Neural cell (in vitro differentiated cells): ENCODE measurements at regions not wholly inside any gene's neighbourhood (a gene's known extent, or its start where the extent isn't known, plus 50 kb on each side); places are given as distances from the start of the nearest gene placed in this dataset.

ENCODE experiments used
- H2AFZ ChIP-seq: fragments of 200-600, 300-800 bp; sonication (generic), shearing (Covaris generic); 2 replicates; pipeline ENCODE4 v1.6.0; 2014; ENCODE audit warnings: low read depth, mild to moderate bottlenecking, antibody characterized with exemption, low read length, moderate library complexity
- H3F3A ChIP-seq: fragments of 200-600 bp; shearing (Covaris generic); 2 replicates; pipeline ENCODE4 v1.6.1; 2016; ENCODE audit warnings: mild to moderate bottlenecking, moderate library complexity, mixed read lengths, antibody characterized with exemption, low read length; ENCODE audit not compliant: insufficient read depth, poor library complexity, severe bottlenecking
- H3K27ac ChIP-seq: fragments of 200-600, 300-800 bp; sonication (generic), shearing (Covaris generic); 2 replicates; pipeline ENCODE4 v1.5.1; 2014; ENCODE audit warnings: mild to moderate bottlenecking, low read length, moderate library complexity
- H3K27me3 ChIP-seq: fragments of 300-800, 200-600 bp; sonication (generic), shearing (Covaris generic); 2 replicates; pipeline ENCODE4 v1.6.0; 2014; ENCODE audit warnings: mild to moderate bottlenecking, low read depth, low read length, moderate library complexity; ENCODE audit not compliant: insufficient read depth
- H3K36me3 ChIP-seq: fragments of 300-800, 200-600 bp; sonication (generic), shearing (Covaris generic); 2 replicates; pipeline ENCODE4 v1.5.1; 2014; ENCODE audit warnings: mild to moderate bottlenecking, antibody characterized with exemption, low read length, moderate library complexity; ENCODE audit not compliant: insufficient read depth
- H3K4me2 ChIP-seq: fragments of 300-800, 200-600 bp; sonication (generic), shearing (Covaris generic); 2 replicates; pipeline ENCODE4 v1.6.0; 2014; ENCODE audit warnings: mild to moderate bottlenecking, low read length
- H3K4me3 ChIP-seq: fragments of 300-800, 200-600 bp; sonication (generic), shearing (Covaris generic); 2 replicates; pipeline ENCODE4 v1.5.1; 2014; ENCODE audit warnings: mild to moderate bottlenecking, low read length, moderate library complexity
- H3K79me2 ChIP-seq: fragments of 200-600 bp; shearing (Covaris generic); replicated peaks from 2 replicates; pipeline ENCODE4 v1.6.0; 2014; ENCODE audit warnings: mild to moderate bottlenecking, low read length, moderate library complexity; ENCODE audit not compliant: insufficient read depth
- H3K9ac ChIP-seq: fragments of 300-800, 200-600 bp; sonication (generic), shearing (Covaris generic); 2 replicates; pipeline ENCODE4 v1.6.1; 2016; ENCODE audit warnings: mild to moderate bottlenecking, low read length, mixed read lengths
- H3K9me2 ChIP-seq: fragments of 200-600 bp; shearing (Covaris generic); 2 replicates; pipeline ENCODE4 v1.6.1; 2016; ENCODE audit warnings: mild to moderate bottlenecking, low read length, mixed read lengths; ENCODE audit not compliant: insufficient read depth
- H3K9me3 ChIP-seq: fragments of 200-600, 300-800 bp; sonication (generic), shearing (Covaris generic); 2 replicates; pipeline ENCODE4 v1.6.1; 2016; ENCODE audit warnings: mild to moderate bottlenecking, mixed run types, low read length, moderate library complexity, mixed read lengths
- H4K20me1 ChIP-seq: fragments of 200-600 bp; shearing (Covaris generic); 2 replicates; pipeline ENCODE4 v1.6.1; 2016; ENCODE audit warnings: mild to moderate bottlenecking, mixed run types; ENCODE audit not compliant: insufficient read depth
- EP300 ChIP-seq: fragments of 450-650 bp; conservative IDR thresholded peaks from 2 replicates; pipeline ENCODE4 v1.6.1; 2014; ENCODE audit warnings: antibody characterized with exemption, mild to moderate bottlenecking, moderate library complexity; ENCODE audit not compliant: poor library complexity, severe bottlenecking
- POLR2AphosphoS5 ChIP-seq: IDR thresholded peaks from 2 replicates; pipeline ENCODE4 v1.6.1; 2012
- SMC3 ChIP-seq: fragments of 450-650 bp; conservative IDR thresholded peaks from 2 replicates; pipeline ENCODE4 v1.6.1; 2014; ENCODE audit warnings: antibody characterized with exemption, mild to moderate bottlenecking, moderate library complexity; ENCODE audit not compliant: poor library complexity
- TF ChIP-seq, protein P1 (sequence below): IDR thresholded peaks from 2 replicates; pipeline ENCODE4 v1.6.1; 2012; ENCODE audit warnings: borderline replicate concordance
- TF ChIP-seq, protein P2 (sequence below): fragments of 450-650 bp; IDR thresholded peaks from 2 replicates; pipeline ENCODE4 v1.5.1; 2014; ENCODE audit warnings: antibody characterized with exemption, mild to moderate bottlenecking, moderate library complexity; ENCODE audit not compliant: poor library complexity, severe bottlenecking

GRCh38 chr21:36560933-36561575 is 81.1 kb upstream of the CLDN14 start:
- Histone ChIP-seq H3F3A (no peaks in the 10 kb centered on the region), H3K79me2 (no peaks in the 10 kb centered on the region), H4K20me1 (no peaks in the 10 kb centered on the region), H3K27ac (no peak overlapping the region), H3K36me3 (no peaks in the 10 kb centered on the region), H3K9me2 (no peaks in the 10 kb centered on the region), H3K4me3 (no peak overlapping the region), H3K9ac (no peak overlapping the region), H3K9me3 (no peaks in the 10 kb centered on the region), H3K27me3 (no peaks in the 10 kb centered on the region), H3K4me2 (no peak overlapping the region), H2AFZ (no peak overlapping the region)
- TF ChIP-seq, protein P1, sequence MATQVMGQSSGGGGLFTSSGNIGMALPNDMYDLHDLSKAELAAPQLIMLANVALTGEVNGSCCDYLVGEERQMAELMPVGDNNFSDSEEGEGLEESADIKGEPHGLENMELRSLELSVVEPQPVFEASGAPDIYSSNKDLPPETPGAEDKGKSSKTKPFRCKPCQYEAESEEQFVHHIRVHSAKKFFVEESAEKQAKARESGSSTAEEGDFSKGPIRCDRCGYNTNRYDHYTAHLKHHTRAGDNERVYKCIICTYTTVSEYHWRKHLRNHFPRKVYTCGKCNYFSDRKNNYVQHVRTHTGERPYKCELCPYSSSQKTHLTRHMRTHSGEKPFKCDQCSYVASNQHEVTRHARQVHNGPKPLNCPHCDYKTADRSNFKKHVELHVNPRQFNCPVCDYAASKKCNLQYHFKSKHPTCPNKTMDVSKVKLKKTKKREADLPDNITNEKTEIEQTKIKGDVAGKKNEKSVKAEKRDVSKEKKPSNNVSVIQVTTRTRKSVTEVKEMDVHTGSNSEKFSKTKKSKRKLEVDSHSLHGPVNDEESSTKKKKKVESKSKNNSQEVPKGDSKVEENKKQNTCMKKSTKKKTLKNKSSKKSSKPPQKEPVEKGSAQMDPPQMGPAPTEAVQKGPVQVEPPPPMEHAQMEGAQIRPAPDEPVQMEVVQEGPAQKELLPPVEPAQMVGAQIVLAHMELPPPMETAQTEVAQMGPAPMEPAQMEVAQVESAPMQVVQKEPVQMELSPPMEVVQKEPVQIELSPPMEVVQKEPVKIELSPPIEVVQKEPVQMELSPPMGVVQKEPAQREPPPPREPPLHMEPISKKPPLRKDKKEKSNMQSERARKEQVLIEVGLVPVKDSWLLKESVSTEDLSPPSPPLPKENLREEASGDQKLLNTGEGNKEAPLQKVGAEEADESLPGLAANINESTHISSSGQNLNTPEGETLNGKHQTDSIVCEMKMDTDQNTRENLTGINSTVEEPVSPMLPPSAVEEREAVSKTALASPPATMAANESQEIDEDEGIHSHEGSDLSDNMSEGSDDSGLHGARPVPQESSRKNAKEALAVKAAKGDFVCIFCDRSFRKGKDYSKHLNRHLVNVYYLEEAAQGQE: no peak
- no peak for TF ChIP-seq POLR2AphosphoS5
- TF ChIP-seq, protein P2, sequence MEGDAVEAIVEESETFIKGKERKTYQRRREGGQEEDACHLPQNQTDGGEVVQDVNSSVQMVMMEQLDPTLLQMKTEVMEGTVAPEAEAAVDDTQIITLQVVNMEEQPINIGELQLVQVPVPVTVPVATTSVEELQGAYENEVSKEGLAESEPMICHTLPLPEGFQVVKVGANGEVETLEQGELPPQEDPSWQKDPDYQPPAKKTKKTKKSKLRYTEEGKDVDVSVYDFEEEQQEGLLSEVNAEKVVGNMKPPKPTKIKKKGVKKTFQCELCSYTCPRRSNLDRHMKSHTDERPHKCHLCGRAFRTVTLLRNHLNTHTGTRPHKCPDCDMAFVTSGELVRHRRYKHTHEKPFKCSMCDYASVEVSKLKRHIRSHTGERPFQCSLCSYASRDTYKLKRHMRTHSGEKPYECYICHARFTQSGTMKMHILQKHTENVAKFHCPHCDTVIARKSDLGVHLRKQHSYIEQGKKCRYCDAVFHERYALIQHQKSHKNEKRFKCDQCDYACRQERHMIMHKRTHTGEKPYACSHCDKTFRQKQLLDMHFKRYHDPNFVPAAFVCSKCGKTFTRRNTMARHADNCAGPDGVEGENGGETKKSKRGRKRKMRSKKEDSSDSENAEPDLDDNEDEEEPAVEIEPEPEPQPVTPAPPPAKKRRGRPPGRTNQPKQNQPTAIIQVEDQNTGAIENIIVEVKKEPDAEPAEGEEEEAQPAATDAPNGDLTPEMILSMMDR: no peak

DNA sequence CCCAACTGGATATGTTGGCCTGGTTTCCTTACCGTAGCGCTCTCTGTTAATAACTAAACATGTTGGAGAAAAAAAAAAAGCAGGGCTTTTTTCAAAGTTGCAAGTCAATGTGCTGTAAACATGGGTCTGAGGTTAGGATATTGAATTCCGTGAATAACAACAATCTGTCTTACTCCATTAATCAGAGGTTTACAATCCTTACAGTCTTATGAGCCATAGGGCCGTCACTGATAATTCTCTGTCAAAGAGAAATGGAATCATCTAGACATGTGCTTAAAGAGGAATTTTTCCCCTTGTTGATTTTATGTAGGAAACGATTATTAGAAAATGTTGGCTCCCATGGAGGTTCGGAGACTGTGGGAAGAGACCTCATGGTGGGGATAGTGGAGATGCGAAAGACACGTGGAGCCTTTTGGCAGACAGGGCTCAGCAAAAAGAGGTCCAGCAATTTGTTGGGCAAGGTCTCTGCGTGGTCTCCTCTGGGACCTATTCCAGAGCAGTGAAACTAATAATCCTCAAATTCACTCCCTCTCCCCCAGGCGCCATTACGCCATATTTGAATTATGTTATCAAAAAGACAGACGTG is 83.5 kb upstream of the CLDN14 start:
- H3K36me3 ChIP-seq: no peaks in the 10 kb centered on the region
- no peak overlapping the region for H2AFZ ChIP-seq
- H3K79me2 ChIP-seq: no peaks in the 10 kb centered on the region
- no peaks in the 10 kb centered on the region for H3K27me3 ChIP-seq
- H3K27ac ChIP-seq: no peak overlapping the region
- no peak for TF ChIP-seq SMC3
- TF ChIP-seq, protein P1: no peak
- no peak for TF ChIP-seq EP300
- H3K9ac ChIP-seq: no peak overlapping the region
- no peak overlapping the region for H3K4me2 ChIP-seq
- no peaks in the 10 kb centered on the region for H4K20me1 ChIP-seq
- H3K9me3 ChIP-seq: no peaks in the 10 kb centered on the region
- no peaks in the 10 kb centered on the region for H3K9me2 ChIP-seq
- H3K4me3 ChIP-seq: no peak overlapping the region
- no peaks in the 10 kb centered on the region for H3F3A ChIP-seq
